Thoracic aorta (tissue), 2 donors: ENCODE measurements at regions not wholly inside any gene's neighbourhood (a gene's known extent, or its start where the extent isn't known, plus 50 kb on each side); places are given as distances from the start of the nearest gene placed in this dataset.

ENCODE experiments used
- ATAC-seq: fragments of 150-250 bp; one replicate; pipeline ENCODE4 v1.8.0; 2017; ENCODE audit warnings: low read depth; ENCODE audit not compliant: insufficient number of reproducible peaks, low FRiP score
- DNase-seq: peaks from one replicate; pipeline ENCODE4 v3.0.0-alpha.2; 2020; ENCODE audit warnings: low spot score
- H3K27ac ChIP-seq, 2 donors: fragments of 200-600 bp; sonication (generic); 1 replicate in 1 of 2; 2 replicates in 1 of 2; pipeline ENCODE4 v1.5.1; 2016; ENCODE audit warnings: mild to moderate bottlenecking in 2 of 2, moderate library complexity in 2 of 2
- H3K27me3 ChIP-seq: fragments of 200-600 bp; sonication (generic); replicated peaks from 2 replicates; pipeline ENCODE4 v1.6.0; 2016; ENCODE audit warnings: mild to moderate bottlenecking; ENCODE audit not compliant: insufficient read depth
- H3K36me3 ChIP-seq: fragments of 200-600 bp; sonication (generic); one replicate; pipeline ENCODE4 v1.5.1; 2016
- H3K4me1 ChIP-seq, 2 donors: fragments of 200-600 bp; sonication (generic); 1 replicate in 1 of 2; 2 replicates in 1 of 2; pipeline versions ENCODE4 v1.5.1 to v1.6.0; 2016; ENCODE audit warnings: low read depth in 2 of 2, mild to moderate bottlenecking in 1 of 2; ENCODE audit not compliant: control insufficient read depth in 1 of 2
- H3K4me3 ChIP-seq: fragments of 200-600 bp; sonication (generic); 2 replicates; pipeline ENCODE4 v1.5.1; 2016; ENCODE audit warnings: mild to moderate bottlenecking
- H3K9me3 ChIP-seq: fragments of 200-600 bp; sonication (generic); 2 replicates; pipeline ENCODE4 v1.5.1; 2016
- CTCF ChIP-seq: fragments of 200-600 bp; sonication (generic); IDR thresholded peaks from one replicate; pipeline ENCODE4 v1.5.1; 2019; ENCODE audit warnings: antibody characterized with exemption

- Histone ChIP-seq H3K36me3 (no peaks in the 10 kb centered on the region), H3K4me1 (peaks cover 0 to 11% of the 10 kb centered on the region in 2 donors), H3K4me3 (no peak overlapping the region), H3K9me3 (no peaks in the 10 kb centered on the region), H3K27ac (no peak overlapping the region), H3K27me3 (no peaks in the 10 kb centered on the region)
- DNase-seq: no peak
- TF ChIP-seq CTCF: no peak
- ATAC-seq: no peak
Observed at GRCh38 chr14:39615352-39615751, 183.1 kb upstream of the FBXO33 start.

- H3K4me1 ChIP-seq: peaks cover 0 to 9% of the 10 kb centered on the region in 2 donors
- H3K9me3 ChIP-seq: no peaks in the 10 kb centered on the region
- DNase-seq (no peak), ATAC-seq (no peak)
- no peaks in the 10 kb centered on the region for H3K27me3 ChIP-seq
- H3K36me3 ChIP-seq: no peaks in the 10 kb centered on the region
- no peak overlapping the region for H3K4me3 ChIP-seq
- TF ChIP-seq CTCF: no peak
- H3K27ac ChIP-seq: no peak overlapping the region
Observed at GRCh38 chr14:39614297-39614923, 182.2 kb upstream of the FBXO33 start.

- H3K4me1 ChIP-seq: no peaks in the 10 kb centered on the region
- DNase-seq (no peak), ATAC-seq (no peak)
- H3K27me3 ChIP-seq: no peaks in the 10 kb centered on the region
- no peaks in the 10 kb centered on the region for H3K36me3 ChIP-seq
- no peak for TF ChIP-seq CTCF
- H3K4me3 ChIP-seq: no peak overlapping the region
- H3K9me3 ChIP-seq: no peaks in the 10 kb centered on the region
- H3K27ac ChIP-seq: no peak overlapping the region
Observed at GRCh38 chr14:39609119-39609518, 176.9 kb upstream of the FBXO33 start.

- ATAC-seq (no peak), DNase-seq (no peak)
- Histone ChIP-seq H3K4me3 (no peak overlapping the region), H3K27me3 (no peaks in the 10 kb centered on the region), H3K27ac (no peak overlapping the region), H3K9me3 (no peaks in the 10 kb centered on the region), H3K4me1 (no peaks in the 10 kb centered on the region), H3K36me3 (no peaks in the 10 kb centered on the region)
- no peak for TF ChIP-seq CTCF
Observed at GRCh38 chr14:39607978-39608377, 175.7 kb upstream of the FBXO33 start.

- no peak for TF ChIP-seq CTCF
- no peak overlapping the region for H3K4me3 ChIP-seq
- no peak for ATAC-seq
Observed at GRCh38 chr14:39603942-39604341, 171.7 kb upstream of the FBXO33 start.

More at GRCh38 chr14:39603942-39604341, 171.7 kb upstream of the FBXO33 start:
- Histone ChIP-seq H3K36me3 (no peaks in the 10 kb centered on the region), H3K27ac (no peak overlapping the region), H3K4me1 (no peaks in the 10 kb centered on the region), H3K27me3 (no peaks in the 10 kb centered on the region), H3K9me3 (no peaks in the 10 kb centered on the region)
- DNase-seq: no peak
